Thyroid gland (tissue), 4 donors: ENCODE measurements at regions not wholly inside any gene's neighbourhood (a gene's known extent, or its start where the extent isn't known, plus 50 kb on each side); places are given as distances from the start of the nearest gene placed in this dataset.
A peak's percentile ranks its signal among the peaks of the same experiment; 100 is the strongest.

Source experiments
- DNase-seq, 2 donors: peaks; one replicate each; pipeline ENCODE4 v3.0.0-alpha.2; 2019
- H3K27ac ChIP-seq, 3 donors: fragments of 200-600 bp; sonication (generic); 1 replicate in 2 of 3; 2 replicates in 1 of 3; pipeline ENCODE4 v1.5.1; 2016 to 2019; ENCODE audit warnings: mild to moderate bottlenecking in 1 of 3, moderate library complexity in 1 of 3
- H3K27me3 ChIP-seq: fragments of 200-600 bp; sonication (generic); one replicate; pipeline ENCODE4 v1.5.1; 2019
- H3K36me3 ChIP-seq, 2 donors: fragments of 200-600 bp; sonication (generic); one replicate each; pipeline ENCODE4 v1.5.1; 2016 to 2019
- H3K4me1 ChIP-seq, 2 donors: fragments of 200-600 bp; sonication (generic); one replicate each; pipeline ENCODE4 v1.5.1; 2017 to 2019
- H3K4me3 ChIP-seq, 3 donors: fragments of 200-600 bp; sonication (generic); replicated peaks in 1 of 3; 1 replicate in 2 of 3; 2 replicates in 1 of 3; pipeline ENCODE4 v1.5.1; 2016; ENCODE audit warnings: mild to moderate bottlenecking in 1 of 3
- H3K9me3 ChIP-seq: fragments of 200-600 bp; sonication (generic); one replicate; pipeline ENCODE4 v1.5.1; 2017
- CTCF ChIP-seq, 6 experiments: fragments of 200-600 bp in 3 of 6; fragments of 450-650 bp in 3 of 6; sonication (generic) in 3 of 6; IDR thresholded peaks; one replicate each; pipeline ENCODE4 v1.5.1; 2016 to 2019; ENCODE audit warnings: antibody characterized with exemption in 6 of 6, mild to moderate bottlenecking in 2 of 6, inconsistent platforms in 1 of 6, moderate library complexity in 1 of 6
- POLR2A ChIP-seq, 2 donors: fragments of 450-650 bp; IDR thresholded peaks; one replicate each; pipeline ENCODE4 v1.6.1; 2017; ENCODE audit warnings: antibody characterized with exemption in 2 of 2, mild to moderate bottlenecking in 2 of 2, moderate library complexity in 1 of 2
- WGBS, 2 donors: methylation state at CpG; one replicate each; pipeline ENCODE4 v1.1.5; 2017; 5-methylcytosine and 5-hydroxymethylcytosine counted together
- intact Hi-C: fragments of 100-400 bp; cut with DNase I; formaldehyde crosslinking; loops from one replicate; pipeline ENCODE4 v1.15.1; 2023

GRCh38 chr13:39938596-39938995 is 283.1 kb downstream of the COG6 start:
- no peaks in the 10 kb centered on the region for H3K4me1 ChIP-seq
- no peak for DNase-seq
- no peak overlapping the region for H3K4me3 ChIP-seq
- WGBS, 2 donors = 75 to 84% methylated on average over 2 of the region's 2 CpGs
- no peaks in the 10 kb centered on the region for H3K36me3 ChIP-seq
- intact Hi-C loops = no loop called here
- TF ChIP-seq POLR2A (IDR thresholded peaks at IDR 0.05) (no peak), CTCF (IDR thresholded peaks at IDR 0.05) (no peak)
- H3K27ac ChIP-seq = no peak overlapping the region
- H3K27me3 ChIP-seq = no peaks in the 10 kb centered on the region
- H3K9me3 ChIP-seq = no peaks in the 10 kb centered on the region

GRCh38 chr13:39941236-39941635 is 285.8 kb downstream of the COG6 start:
- 82 to 83% methylated on average over 5 of the region's 5 CpGs for WGBS, 2 donors
- H3K4me1 ChIP-seq = peaks cover 7 to 9% of the 10 kb centered on the region in 2 donors
- H3K36me3 ChIP-seq = no peaks in the 10 kb centered on the region
- H3K4me3 ChIP-seq = no peak overlapping the region
- no peaks in the 10 kb centered on the region for H3K27me3 ChIP-seq
- TF ChIP-seq POLR2A (IDR thresholded peaks at IDR 0.05) (no peak), CTCF (IDR thresholded peaks at IDR 0.05) (no peak)
- intact Hi-C loops = loop anchor here (10.0 kb wide), 1 partner anchor 744 kb away; no protein-coding TSS in a partner anchor
- DNase-seq = no peak
- H3K27ac ChIP-seq = no peak overlapping the region
- H3K9me3 ChIP-seq = no peaks in the 10 kb centered on the region

- Histone ChIP-seq H3K4me3 (no peak overlapping the region), H3K4me1 (peaks cover 7 to 9% of the 10 kb centered on the region in 2 donors), H3K27ac (no peak overlapping the region), H3K9me3 (no peaks in the 10 kb centered on the region), H3K27me3 (no peaks in the 10 kb centered on the region), H3K36me3 (no peaks in the 10 kb centered on the region)
- WGBS, 2 donors = 80 to 81% methylated on average over 8 of the region's 8 CpGs
- intact Hi-C loops = loop anchor here (10.0 kb wide), 1 partner anchor 743 kb away; no protein-coding TSS in a partner anchor
- TF ChIP-seq CTCF (IDR thresholded peaks at IDR 0.05) (no peak), POLR2A (IDR thresholded peaks at IDR 0.05) (no peak)
- no peak for DNase-seq
These were observed 286.6 kb downstream of the COG6 start for GRCh38 chr13:39941911-39942551.

GRCh38 chr13:39942552-39943273 is 287.3 kb downstream of the COG6 start:
- H3K27ac ChIP-seq = no peak overlapping the region
- H3K27me3 ChIP-seq = no peaks in the 10 kb centered on the region
- 41 to 42% methylated on average over 12 of the region's 12 CpGs for WGBS, 2 donors
- H3K9me3 ChIP-seq = no peaks in the 10 kb centered on the region
- H3K36me3 ChIP-seq = no peaks in the 10 kb centered on the region
- H3K4me3 ChIP-seq = no peak overlapping the region
- TF ChIP-seq CTCF (IDR thresholded peaks at IDR 0.05) = peak; percentile 74 to 93 (median 88)
- TF ChIP-seq POLR2A (IDR thresholded peaks at IDR 0.05) = no peak
- peak; percentile 69 to 77 for DNase-seq
- peaks cover 7 to 9% of the 10 kb centered on the region in 2 donors for H3K4me1 ChIP-seq
- intact Hi-C loops = loop anchor here (10.0 kb wide), 1 partner anchor 742 kb away; no protein-coding TSS in a partner anchor

GRCh38 chr13:39943711-39944110 is 288.2 kb downstream of the COG6 start:
- Histone ChIP-seq H3K4me3 (no peak overlapping the region), H3K36me3 (no peaks in the 10 kb centered on the region), H3K27ac (no peak overlapping the region), H3K27me3 (no peaks in the 10 kb centered on the region), H3K9me3 (no peaks in the 10 kb centered on the region), H3K4me1 (peaks cover 7 to 9% of the 10 kb centered on the region in 2 donors)
- no peak for DNase-seq
- 69 to 81% methylated on average over 6 of the region's 6 CpGs for WGBS, 2 donors
- TF ChIP-seq CTCF (IDR thresholded peaks at IDR 0.05) = no peak
- no peak for TF ChIP-seq POLR2A (IDR thresholded peaks at IDR 0.05)
- intact Hi-C loops = loop anchor here (10.0 kb wide), 1 partner anchor 741 kb away; no protein-coding TSS in a partner anchor
